HEK293T (cell line): ENCODE measurements at regions not wholly inside any gene's neighbourhood (a gene's known extent, or its start where the extent isn't known, plus 50 kb on each side); places are given as distances from the start of the nearest gene placed in this dataset.

Source experiments
- BHLHE40 ChIP-seq: fragments of 450-650 bp; IDR thresholded peaks from 2 replicates; pipeline ENCODE4 v1.6.1; 2016; ENCODE audit warnings: mild to moderate bottlenecking, moderate library complexity, borderline replicate concordance
- FOXA1 ChIP-seq: fragments of 450-650 bp; IDR thresholded peaks from 2 replicates; pipeline ENCODE4 v1.6.1; 2016; ENCODE audit warnings: mild to moderate bottlenecking
- FOXK2 ChIP-seq: fragments of 450-650 bp; IDR thresholded peaks from 2 replicates; pipeline ENCODE4 v1.6.1; 2016; ENCODE audit warnings: mild to moderate bottlenecking
- HDGF ChIP-seq: fragments of 450-650 bp; IDR thresholded peaks from 2 replicates; pipeline ENCODE4 v1.6.1; 2017; ENCODE audit warnings: antibody characterized with exemption, borderline replicate concordance
- L3MBTL2 ChIP-seq: fragments of 450-650 bp; conservative IDR thresholded peaks from 2 replicates; pipeline ENCODE4 v1.6.1; 2016; ENCODE audit warnings: mild to moderate bottlenecking
- SP1 ChIP-seq: fragments of 450-650 bp; IDR thresholded peaks from 2 replicates; pipeline ENCODE4 v1.6.1; 2017
- TARDBP ChIP-seq: fragments of 450-650 bp; IDR thresholded peaks from 2 replicates; pipeline ENCODE4 v1.6.1; 2016
- ZNF384 ChIP-seq: fragments of 450-650 bp; IDR thresholded peaks from 2 replicates; pipeline ENCODE4 v1.6.1; 2016

DNA sequence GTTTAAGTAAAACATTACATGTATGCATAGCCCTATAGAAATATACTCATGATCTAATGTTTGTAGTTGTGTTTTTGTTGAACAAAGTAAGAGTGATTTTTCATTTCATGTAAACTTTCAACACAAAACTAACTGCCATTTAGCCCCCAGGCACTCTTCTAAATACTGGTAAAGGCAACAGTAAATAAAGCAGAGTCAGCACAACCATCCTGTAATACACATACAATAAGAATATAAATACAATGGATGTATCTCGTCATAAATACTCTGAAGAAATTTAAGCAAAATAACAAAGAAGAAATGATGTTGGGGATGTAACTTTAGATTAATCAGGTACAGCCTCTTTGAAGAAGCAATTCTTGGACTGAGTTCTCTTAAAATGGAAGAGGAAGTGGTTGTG is 821.2 kb downstream of the ARAP2 start:
- TF ChIP-seq FOXK2 (no peak), TARDBP (no peak), FOXA1 (no peak), ZNF384 (no peak), BHLHE40 (no peak), SP1 (no peak), L3MBTL2 (no peak), HDGF (no peak)
